Uterus (tissue), 3 donors: ENCODE measurements at regions not wholly inside any gene's neighbourhood (a gene's known extent, or its start where the extent isn't known, plus 50 kb on each side); places are given as distances from the start of the nearest gene placed in this dataset.

ENCODE experiments used
- DNase-seq, 2 donors: peaks; one replicate each; pipeline ENCODE4 v3.0.0-alpha.2; 2019 to 2020
- H3K27ac ChIP-seq, 2 donors: fragments of 200-600 bp; sonication (generic); 1 replicate in 1 of 2; 2 replicates in 1 of 2; pipeline ENCODE4 v1.5.1; 2016 to 2018
- H3K27me3 ChIP-seq, 2 donors: fragments of 200-600 bp; sonication (generic); one replicate each; pipeline ENCODE4 v1.5.1; 2018 to 2019; ENCODE audit warnings: control low read depth in 1 of 2
- H3K36me3 ChIP-seq, 2 donors: fragments of 200-600 bp; sonication (generic); one replicate each; pipeline ENCODE4 v1.5.1; 2019; ENCODE audit warnings: control low read depth in 1 of 2
- H3K4me1 ChIP-seq, 2 donors: fragments of 200-600 bp; sonication (generic); one replicate each; pipeline ENCODE4 v1.5.1; 2018 to 2019; ENCODE audit warnings: control low read depth in 1 of 2
- H3K4me3 ChIP-seq, 2 donors: fragments of 200-600 bp; sonication (generic); 1 replicate in 1 of 2; 2 replicates in 1 of 2; pipeline ENCODE4 v1.5.1; 2018 to 2019; ENCODE audit warnings: mild to moderate bottlenecking in 1 of 2
- H3K9me3 ChIP-seq, 2 donors: fragments of 200-600 bp; sonication (generic); one replicate each; pipeline ENCODE4 v1.5.1; 2019; ENCODE audit warnings: control low read depth in 1 of 2
- CTCF ChIP-seq, 4 experiments: fragments of 200-600 bp in 2 of 4; fragments of 450-650 bp in 2 of 4; sonication (generic) in 2 of 4; IDR thresholded peaks; one replicate each; pipeline ENCODE4 v1.5.1; 2016 to 2019; ENCODE audit warnings: antibody characterized with exemption in 4 of 4, mild to moderate bottlenecking in 2 of 4, moderate library complexity in 1 of 4
- POLR2A ChIP-seq, 2 donors: fragments of 450-650 bp; IDR thresholded peaks; one replicate each; pipeline ENCODE4 v1.6.1; 2016; ENCODE audit warnings: antibody characterized with exemption in 2 of 2, mild to moderate bottlenecking in 1 of 2, moderate library complexity in 1 of 2
- intact Hi-C: fragments of 100-400 bp; cut with DNase I; formaldehyde crosslinking; loops from one replicate; pipeline ENCODE4 v1.15.1; 2023; ENCODE audit warnings: low total_unique reads
- donor health status: DM: yes; HTN: yes; CAD: no.

GRCh38 chr6:21745543-21746337 is 152.2 kb downstream of the SOX4 start:
- no peak for DNase-seq
- H3K27me3 ChIP-seq, result no peaks in the 10 kb centered on the region
- H3K9me3 ChIP-seq, result no peaks in the 10 kb centered on the region
- H3K36me3 ChIP-seq, result no peaks in the 10 kb centered on the region
- TF ChIP-seq CTCF (IDR thresholded peaks at IDR 0.05) (no peak), POLR2A (IDR thresholded peaks at IDR 0.05) (no peak)
- intact Hi-C loops, result no loop called here
- H3K4me3 ChIP-seq, result no peak overlapping the region
- H3K27ac ChIP-seq, result no peak overlapping the region
- H3K4me1 ChIP-seq, result peaks cover 0 to 8% of the 10 kb centered on the region in 2 donors

- no peak overlapping the region for H3K27ac ChIP-seq
- no peaks in the 10 kb centered on the region for H3K27me3 ChIP-seq
- TF ChIP-seq POLR2A (IDR thresholded peaks at IDR 0.05) (no peak), CTCF (IDR thresholded peaks at IDR 0.05) (no peak)
- no peaks in the 10 kb centered on the region for H3K9me3 ChIP-seq
- no peaks in the 10 kb centered on the region for H3K36me3 ChIP-seq
- H3K4me3 ChIP-seq, result no peak overlapping the region
- intact Hi-C loops, result no loop called here
- DNase-seq, result no peak
- peaks cover 0 to 8% of the 10 kb centered on the region in 2 donors for H3K4me1 ChIP-seq
These were observed 153.9 kb downstream of the SOX4 start for GRCh38 chr6:21747441-21747840.

- Histone ChIP-seq H3K36me3 (no peaks in the 10 kb centered on the region), H3K27me3 (no peaks in the 10 kb centered on the region), H3K4me1 (peaks cover 0 to 8% of the 10 kb centered on the region in 2 donors), H3K4me3 (no peak overlapping the region), H3K27ac (no peak overlapping the region), H3K9me3 (no peaks in the 10 kb centered on the region)
- intact Hi-C loops, result no loop called here
- no peak for TF ChIP-seq CTCF (IDR thresholded peaks at IDR 0.05)
- no peak for TF ChIP-seq POLR2A (IDR thresholded peaks at IDR 0.05)
- no peak for DNase-seq
These were observed 154.9 kb downstream of the SOX4 start for GRCh38 chr6:21748343-21749056.

GRCh38 chr6:21749754-21750153 is 156.2 kb downstream of the SOX4 start:
- Histone ChIP-seq H3K27me3 (no peaks in the 10 kb centered on the region), H3K4me3 (no peak overlapping the region), H3K4me1 (peaks cover 0 to 8% of the 10 kb centered on the region in 2 donors), H3K27ac (peak overlapping the region in 1 of 2 donors; percentile 26), H3K9me3 (no peaks in the 10 kb centered on the region), H3K36me3 (no peaks in the 10 kb centered on the region)
- DNase-seq, result no peak
- intact Hi-C loops, result no loop called here
- no peak for TF ChIP-seq POLR2A (IDR thresholded peaks at IDR 0.05)
- no peak for TF ChIP-seq CTCF (IDR thresholded peaks at IDR 0.05)

- intact Hi-C loops, result no loop called here
- no peak for DNase-seq
- Histone ChIP-seq H3K27ac (peak overlapping the region in 1 of 2 donors; percentile 26), H3K9me3 (no peaks in the 10 kb centered on the region), H3K36me3 (no peaks in the 10 kb centered on the region), H3K4me3 (no peak overlapping the region), H3K27me3 (no peaks in the 10 kb centered on the region), H3K4me1 (peaks cover 0 to 8% of the 10 kb centered on the region in 2 donors)
- TF ChIP-seq CTCF (IDR thresholded peaks at IDR 0.05), result no peak
These were observed 157.0 kb downstream of the SOX4 start for GRCh38 chr6:21750575-21750974.
